ENCODE measurements at regions not wholly inside any gene's neighbourhood (a gene's known extent, or its start where the extent isn't known, plus 50 kb on each side); places are given as distances from the start of the nearest gene placed in this dataset.

DNA sequence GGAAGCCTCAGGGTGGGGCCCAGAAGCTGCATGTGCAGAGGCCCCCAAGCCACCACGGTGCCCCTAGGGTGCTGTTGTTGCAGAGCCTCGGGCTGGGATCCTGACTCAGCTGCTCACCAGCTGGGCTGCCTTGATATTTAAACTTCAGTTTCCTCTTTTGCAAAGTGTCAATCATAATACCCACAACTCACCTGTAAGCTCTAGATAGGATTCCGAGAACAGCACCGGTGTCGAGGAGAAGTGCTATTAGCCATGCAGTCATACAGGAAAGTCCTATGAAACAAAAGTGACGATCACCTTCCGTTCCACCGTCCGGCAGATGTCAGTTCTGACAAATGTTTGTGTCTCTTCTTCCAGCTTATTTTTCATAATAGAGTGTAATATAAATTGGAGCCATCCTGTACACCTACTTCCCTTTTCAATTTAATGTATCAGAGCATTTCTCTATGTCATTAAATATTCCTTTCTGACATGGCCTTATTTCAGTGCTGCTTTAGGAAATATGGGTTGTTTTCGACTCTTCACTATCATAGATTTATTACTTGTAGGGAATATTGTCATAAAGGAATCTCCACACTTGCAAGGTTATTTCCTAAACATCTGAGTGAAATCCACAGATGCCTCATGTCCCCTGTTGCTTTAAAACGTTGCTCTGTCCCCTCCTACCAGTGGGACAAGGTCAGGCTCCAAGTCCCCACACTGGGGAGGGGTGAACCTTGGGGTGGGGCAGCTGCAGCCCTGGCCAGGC, 100.8 kb downstream of the SIK1 start:
- H3K4me1 Mint-ChIP-seq = peaks cover 9% of the 10 kb centered on the region
- no peaks in the 10 kb centered on the region for H3K27me3 Mint-ChIP-seq (ENCODE audit: low read depth)
- H3K9me3 Mint-ChIP-seq = no peaks in the 10 kb centered on the region
- no peaks in the 10 kb centered on the region for H3K36me3 Mint-ChIP-seq (ENCODE audit: low read depth)
- no peak overlapping the region for H3K27ac Mint-ChIP-seq (ENCODE audit: unreplicated experiment)
- TF ChIP-seq, protein P1, sequence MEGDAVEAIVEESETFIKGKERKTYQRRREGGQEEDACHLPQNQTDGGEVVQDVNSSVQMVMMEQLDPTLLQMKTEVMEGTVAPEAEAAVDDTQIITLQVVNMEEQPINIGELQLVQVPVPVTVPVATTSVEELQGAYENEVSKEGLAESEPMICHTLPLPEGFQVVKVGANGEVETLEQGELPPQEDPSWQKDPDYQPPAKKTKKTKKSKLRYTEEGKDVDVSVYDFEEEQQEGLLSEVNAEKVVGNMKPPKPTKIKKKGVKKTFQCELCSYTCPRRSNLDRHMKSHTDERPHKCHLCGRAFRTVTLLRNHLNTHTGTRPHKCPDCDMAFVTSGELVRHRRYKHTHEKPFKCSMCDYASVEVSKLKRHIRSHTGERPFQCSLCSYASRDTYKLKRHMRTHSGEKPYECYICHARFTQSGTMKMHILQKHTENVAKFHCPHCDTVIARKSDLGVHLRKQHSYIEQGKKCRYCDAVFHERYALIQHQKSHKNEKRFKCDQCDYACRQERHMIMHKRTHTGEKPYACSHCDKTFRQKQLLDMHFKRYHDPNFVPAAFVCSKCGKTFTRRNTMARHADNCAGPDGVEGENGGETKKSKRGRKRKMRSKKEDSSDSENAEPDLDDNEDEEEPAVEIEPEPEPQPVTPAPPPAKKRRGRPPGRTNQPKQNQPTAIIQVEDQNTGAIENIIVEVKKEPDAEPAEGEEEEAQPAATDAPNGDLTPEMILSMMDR (conservative IDR thresholded peaks at IDR 0.05) = no peak
- DNase-seq (ENCODE audit: low read depth, low spot score) = no peak
- H3K4me3 Mint-ChIP-seq = no peak overlapping the region

DNA sequence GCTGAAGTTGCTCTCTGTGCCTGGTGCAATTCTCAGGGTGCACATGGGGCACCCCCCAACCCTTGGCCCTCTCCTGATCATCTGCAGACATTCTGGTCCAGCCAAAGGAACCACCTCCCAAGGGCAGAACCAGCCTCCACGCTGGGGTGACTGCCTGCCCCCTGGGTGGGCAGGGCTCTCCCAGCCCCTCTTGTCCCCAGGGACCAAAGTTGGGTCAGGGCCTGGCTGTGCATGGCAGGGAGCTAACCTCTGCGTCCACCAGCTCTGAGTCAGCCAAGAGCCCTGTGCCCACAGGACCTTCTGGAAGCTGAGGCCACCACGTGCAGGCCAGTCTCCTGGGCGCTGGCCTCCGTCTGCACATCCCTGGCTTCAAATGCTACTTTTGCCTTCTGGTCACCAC, 101.9 kb downstream of the SIK1 start:
- H3K36me3 Mint-ChIP-seq (ENCODE audit: low read depth) = no peaks in the 10 kb centered on the region
- no peak for DNase-seq (ENCODE audit: low read depth, low spot score)
- no peaks in the 10 kb centered on the region for H3K27me3 Mint-ChIP-seq (ENCODE audit: low read depth)
- H3K4me3 Mint-ChIP-seq = no peak overlapping the region
- H3K27ac Mint-ChIP-seq (ENCODE audit: unreplicated experiment) = no peak overlapping the region
- TF ChIP-seq, protein P1 (conservative IDR thresholded peaks at IDR 0.05) = no peak
- peaks cover 9% of the 10 kb centered on the region for H3K4me1 Mint-ChIP-seq
- H3K9me3 Mint-ChIP-seq = no peaks in the 10 kb centered on the region

GRCh38 chr21:43324596-43324995, 102.3 kb downstream of the SIK1 start:
- no peaks in the 10 kb centered on the region for H3K36me3 Mint-ChIP-seq (ENCODE audit: low read depth)
- TF ChIP-seq, protein P1 (conservative IDR thresholded peaks at IDR 0.05) = no peak
- no peak overlapping the region for H3K4me3 Mint-ChIP-seq
- H3K27ac Mint-ChIP-seq (ENCODE audit: unreplicated experiment) = no peak overlapping the region
- no peaks in the 10 kb centered on the region for H3K9me3 Mint-ChIP-seq
- DNase-seq (ENCODE audit: low read depth, low spot score) = no peak
- H3K27me3 Mint-ChIP-seq (ENCODE audit: low read depth) = no peaks in the 10 kb centered on the region
- H3K4me1 Mint-ChIP-seq = peaks cover 14% of the 10 kb centered on the region

DNA sequence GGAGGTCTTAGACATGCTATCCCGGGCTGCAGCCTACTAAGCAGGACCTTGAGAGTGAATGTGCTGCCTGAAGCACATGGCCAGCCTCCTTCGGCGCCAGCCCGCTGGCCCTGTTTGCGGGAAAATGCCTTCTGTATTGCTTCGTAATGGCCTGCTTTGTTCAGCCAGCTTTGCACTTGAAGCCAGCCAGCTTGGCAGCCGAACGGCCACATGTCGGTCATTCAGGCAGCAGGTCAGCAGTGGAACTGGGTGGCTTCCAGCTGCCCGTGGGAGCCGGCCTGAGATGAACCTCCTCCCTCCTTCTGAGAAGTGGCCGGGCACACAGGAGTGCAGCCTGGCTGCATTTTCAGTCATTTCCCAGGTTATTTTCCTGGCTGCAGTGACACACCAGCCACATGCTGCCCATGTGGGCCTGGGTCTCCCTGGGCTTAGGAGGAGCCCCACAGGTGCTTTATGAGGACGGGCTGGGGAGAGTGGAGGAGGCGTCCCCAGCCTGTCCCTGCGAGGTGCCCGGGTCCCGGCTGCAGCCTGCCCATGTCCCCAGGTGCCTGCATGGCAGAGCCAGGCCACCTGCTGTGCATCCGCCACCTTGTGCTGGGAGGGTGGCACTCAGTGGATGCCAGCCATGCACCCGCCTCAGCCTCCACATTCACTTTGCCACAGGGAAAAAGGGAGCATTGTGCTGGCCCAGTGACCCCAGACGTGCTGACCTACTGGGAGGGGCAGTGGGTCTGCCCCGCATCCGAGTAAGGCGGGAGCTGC, 103.5 kb downstream of the SIK1 start:
- no peak overlapping the region for H3K27ac Mint-ChIP-seq (ENCODE audit: unreplicated experiment)

GRCh38 chr21:43322805-43323204, 104.1 kb downstream of the SIK1 start:
- TF ChIP-seq, protein P1 (conservative IDR thresholded peaks at IDR 0.05) = no peak
- no peaks in the 10 kb centered on the region for H3K9me3 Mint-ChIP-seq
- no peaks in the 10 kb centered on the region for H3K36me3 Mint-ChIP-seq (ENCODE audit: low read depth)
- peaks cover 18% of the 10 kb centered on the region for H3K4me1 Mint-ChIP-seq
- no peak overlapping the region for H3K27ac Mint-ChIP-seq (ENCODE audit: unreplicated experiment)
- DNase-seq (ENCODE audit: low read depth, low spot score) = no peak
- H3K4me3 Mint-ChIP-seq = no peak overlapping the region
- no peaks in the 10 kb centered on the region for H3K27me3 Mint-ChIP-seq (ENCODE audit: low read depth)

More for the DNA sequence above, 103.5 kb downstream of the SIK1 start:
- H3K4me1 Mint-ChIP-seq = peaks cover 22% of the 10 kb centered on the region
- no peaks in the 10 kb centered on the region for H3K9me3 Mint-ChIP-seq
- H3K27me3 Mint-ChIP-seq (ENCODE audit: low read depth) = no peaks in the 10 kb centered on the region
- TF ChIP-seq, protein P1 (conservative IDR thresholded peaks at IDR 0.05) = no peak
- H3K4me3 Mint-ChIP-seq = no peak overlapping the region
- no peaks in the 10 kb centered on the region for H3K36me3 Mint-ChIP-seq (ENCODE audit: low read depth)
- DNase-seq (ENCODE audit: low read depth, low spot score) = no peak

Measured in neural crest cell (in vitro differentiated cells).